Stimulated activated CD4-positive, alpha-beta T cell treated with anti-CD3 and anti-CD28 coated beads, Interleukin-4, amount 100 ng/mL, for 48 hours (primary cell): ENCODE measurements at regions not wholly inside any gene's neighbourhood (a gene's known extent, or its start where the extent isn't known, plus 50 kb on each side); places are given as distances from the start of the nearest gene placed in this dataset.

Source experiments
- DNase-seq, 2 donors: peaks; one replicate each; pipeline ENCODE4 v3.0.0-alpha.2; 2020; ENCODE audit warnings: low read depth in 2 of 2

DNA sequence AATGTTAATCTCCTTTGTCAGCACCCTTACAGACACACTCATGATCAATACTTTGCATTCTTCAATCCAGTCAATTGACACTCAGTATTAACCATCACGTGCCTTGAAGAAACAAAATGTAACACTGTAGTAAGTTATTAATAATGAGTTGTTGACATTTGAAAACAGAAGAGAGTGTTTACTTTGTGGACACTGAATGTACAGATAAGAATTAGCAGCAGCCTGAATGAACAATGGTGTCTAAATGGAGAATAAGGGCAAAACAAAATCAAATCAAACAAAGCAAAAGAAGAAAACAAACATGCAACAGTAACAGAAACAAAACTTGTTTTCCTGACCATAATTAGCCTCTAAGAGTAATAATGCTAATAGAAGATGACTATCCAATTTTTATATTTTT is 1191.1 kb upstream of the MIR17HG start:
- no peak for DNase-seq

DNA sequence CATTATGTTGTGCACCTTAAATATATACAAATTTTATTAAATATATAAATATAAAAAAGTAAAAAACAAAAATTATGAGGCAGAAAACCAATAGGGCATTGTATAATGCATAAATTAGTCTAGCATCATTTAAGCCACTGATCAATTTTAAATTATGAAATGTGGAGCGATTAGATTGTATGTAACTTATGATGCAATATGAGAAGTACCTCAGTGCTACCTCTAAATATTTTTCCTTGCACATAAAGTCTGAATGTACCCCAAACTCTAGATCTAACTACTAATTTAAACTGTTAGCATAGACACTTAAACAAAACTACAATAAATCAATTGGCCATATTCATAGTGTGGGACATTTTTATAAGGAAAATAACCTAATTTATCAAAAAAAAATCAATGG is 1178.5 kb upstream of the MIR17HG start:
- DNase-seq = no peak

DNA sequence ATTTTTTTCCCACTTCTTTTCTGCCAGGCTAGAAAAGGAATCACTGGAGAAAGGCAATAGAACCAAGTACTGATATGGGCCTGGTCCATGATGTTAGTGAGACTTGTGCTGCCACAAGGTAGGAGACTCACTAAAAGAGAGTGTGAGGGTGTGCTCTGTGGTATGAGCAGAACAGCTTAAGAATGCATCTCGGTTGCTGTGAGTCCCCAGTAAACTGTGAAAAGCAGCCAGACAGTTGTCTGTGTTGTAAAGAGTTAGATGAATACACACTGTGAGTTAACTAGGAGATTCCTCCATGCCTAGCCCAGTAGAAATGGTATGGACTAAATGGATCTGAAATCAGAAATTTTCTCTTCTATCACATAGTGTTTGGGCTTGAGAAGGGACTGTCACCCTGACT is 1177.3 kb upstream of the MIR17HG start:
- no peak for DNase-seq

DNA sequence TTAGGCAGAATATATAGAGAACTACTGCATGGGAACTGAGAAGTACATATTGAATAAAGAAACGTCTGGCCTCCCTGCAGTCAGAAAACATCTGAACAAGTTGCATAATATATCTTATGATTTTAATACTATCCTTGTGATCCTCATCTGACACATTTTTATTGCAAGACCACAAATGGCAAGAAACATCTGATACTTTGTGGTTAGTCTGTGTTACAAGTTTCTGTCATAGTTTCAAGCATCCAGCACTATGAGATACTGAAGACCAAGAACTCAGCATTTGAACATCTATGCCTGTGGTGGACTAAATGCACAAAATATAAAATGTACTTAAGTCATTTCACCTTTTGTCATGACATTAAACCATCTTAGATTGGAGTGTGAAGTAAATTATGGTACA is 1175.8 kb upstream of the MIR17HG start:
- no peak for DNase-seq

DNA sequence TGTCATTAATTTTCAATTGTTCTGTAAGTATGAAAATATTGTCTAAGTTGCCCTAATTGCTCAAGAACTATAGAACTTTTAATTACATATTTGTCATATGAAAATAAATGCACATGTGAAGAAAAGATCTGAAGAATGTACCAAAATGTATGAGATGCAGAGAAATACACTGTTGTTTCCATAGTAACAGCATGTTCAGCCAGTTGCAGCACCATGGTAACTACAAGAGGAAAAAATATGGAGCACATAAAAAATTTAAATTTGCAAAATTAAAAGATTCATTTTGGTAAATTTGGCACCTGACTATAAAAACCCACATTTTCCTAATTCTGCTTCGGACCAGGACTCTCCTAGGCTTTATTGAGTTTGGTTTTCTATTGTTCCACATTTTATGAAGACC is 1170.0 kb upstream of the MIR17HG start:
- DNase-seq = no peak

DNA sequence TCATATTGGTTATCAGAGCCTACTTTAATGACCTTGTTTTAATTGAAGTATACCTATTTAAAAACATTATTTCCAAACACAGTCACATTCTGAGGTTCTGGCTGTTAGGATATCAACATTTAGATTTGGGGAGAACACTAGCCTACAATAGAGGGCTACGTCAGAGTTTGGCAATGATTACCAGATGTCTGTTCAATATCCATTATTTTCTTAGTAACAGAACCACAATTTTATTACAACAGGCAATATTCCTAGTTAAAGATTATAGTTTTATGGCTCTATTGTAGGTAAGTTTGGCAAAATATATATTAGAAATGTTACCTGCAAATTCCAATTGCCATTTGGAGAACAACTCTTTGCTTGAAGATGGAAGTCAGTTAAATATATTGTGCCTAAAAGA is 1163.1 kb upstream of the MIR17HG start:
- DNase-seq = no peak

DNA sequence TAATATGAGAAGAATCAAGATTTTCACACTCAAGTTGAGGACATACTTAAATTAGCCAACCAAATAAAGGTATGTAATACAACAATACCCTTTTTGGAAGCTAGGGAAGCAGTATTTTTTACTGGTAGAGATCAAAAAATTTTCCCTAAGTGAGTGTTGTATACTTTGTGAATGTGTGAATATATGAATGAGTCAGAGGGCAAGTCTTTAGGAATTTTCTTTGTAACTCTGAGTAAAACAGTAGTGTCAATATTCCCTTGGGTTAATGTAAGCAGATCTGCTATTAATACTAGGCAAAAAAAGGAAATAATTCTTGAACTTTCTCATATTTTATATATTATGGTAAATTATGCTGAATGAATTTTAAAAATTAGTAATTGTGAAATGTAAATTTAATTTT is 1161.8 kb upstream of the MIR17HG start:
- no peak for DNase-seq

DNA sequence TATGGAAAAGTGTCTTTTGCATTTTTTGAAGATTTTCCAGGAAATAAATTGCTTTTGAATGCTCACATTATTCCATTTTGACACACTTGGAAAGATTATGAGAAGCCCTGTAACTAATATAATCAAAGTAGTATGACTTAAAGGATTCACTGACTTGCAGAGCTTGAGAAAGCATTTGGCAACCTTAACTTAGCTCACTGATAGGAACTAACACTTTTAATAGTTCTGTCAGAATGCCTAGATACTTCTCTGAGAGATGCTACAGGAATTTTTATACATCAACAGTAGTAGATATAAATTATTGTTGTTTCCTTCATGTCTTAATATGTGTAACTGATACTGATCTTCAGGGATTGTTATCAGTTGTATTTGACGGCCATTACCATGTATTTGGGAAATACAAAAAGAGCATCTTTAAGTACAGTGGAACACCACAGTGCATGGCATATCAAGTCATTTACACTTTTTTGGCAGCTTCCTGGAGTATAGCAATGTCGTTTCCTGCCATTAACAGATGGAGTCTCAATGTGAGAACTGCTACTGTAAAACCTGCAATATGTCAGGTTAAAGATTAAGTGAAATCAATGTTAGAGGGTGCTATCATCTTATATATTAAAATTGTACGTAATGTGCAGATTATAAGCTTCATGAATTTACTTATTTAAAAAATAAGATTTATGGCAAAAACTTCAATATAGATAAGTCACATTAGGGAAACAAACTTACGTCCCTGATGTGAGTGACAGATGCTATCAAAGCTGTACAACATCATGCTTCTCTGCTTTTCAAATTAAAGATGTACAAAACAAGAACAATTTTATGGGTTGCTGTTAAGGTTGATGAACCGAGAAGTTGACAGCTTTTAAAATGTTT is 1159.8 kb upstream of the MIR17HG start:
- no peak for DNase-seq

DNA sequence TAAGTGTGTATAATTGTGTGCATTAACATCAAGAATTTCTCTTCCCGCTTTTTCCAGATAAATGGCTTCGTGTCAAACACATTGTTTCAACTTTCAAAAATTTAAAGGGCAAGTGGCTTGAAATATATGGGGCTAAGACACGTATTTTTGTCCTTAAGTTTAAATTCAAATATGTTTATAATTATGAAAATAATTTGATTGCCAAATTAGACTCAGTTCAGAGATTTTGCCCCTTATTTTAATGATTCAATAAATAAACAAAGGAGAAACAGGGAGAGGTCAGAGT is 1159.2 kb upstream of the MIR17HG start:
- no peak for DNase-seq

DNA sequence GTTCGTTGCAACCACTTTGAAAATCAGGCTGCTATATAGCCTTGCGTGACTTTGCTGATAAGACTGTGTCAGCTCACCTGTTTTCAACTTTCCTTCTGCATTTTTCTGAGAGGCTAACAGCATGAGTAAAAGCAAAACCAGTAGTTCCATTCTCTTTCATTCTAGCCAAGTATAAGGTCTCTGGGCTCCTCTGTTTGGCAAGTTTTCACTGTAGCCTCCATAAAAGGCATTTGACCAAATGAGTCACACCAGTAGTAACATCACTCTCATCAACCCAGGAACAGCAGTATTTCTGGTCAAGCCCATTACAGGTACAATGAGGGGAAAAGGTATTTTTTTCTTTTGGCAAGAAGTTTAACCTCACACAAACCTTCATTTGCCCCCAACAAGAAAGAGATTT is 1149.8 kb upstream of the MIR17HG start:
- DNase-seq = no peak

DNA sequence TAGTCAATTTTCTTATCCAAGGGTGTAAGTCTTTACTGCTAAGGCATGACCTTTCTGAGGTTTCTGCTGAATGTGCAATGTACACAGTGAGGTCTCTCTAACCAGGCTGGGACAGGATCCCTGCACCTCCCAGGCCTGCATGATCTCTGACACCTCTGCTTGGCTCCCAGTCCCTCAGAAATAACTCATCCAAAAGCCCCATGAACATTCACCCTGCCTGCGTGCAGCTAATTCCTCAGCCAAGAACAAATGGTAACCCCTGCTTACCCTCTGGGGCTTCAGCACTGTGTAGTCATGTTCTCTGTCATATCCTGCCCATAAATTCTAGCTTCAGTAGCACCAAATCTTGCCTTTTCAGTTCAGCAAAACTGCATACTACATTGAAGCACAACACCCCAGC is 1146.3 kb upstream of the MIR17HG start:
- no peak for DNase-seq

DNA sequence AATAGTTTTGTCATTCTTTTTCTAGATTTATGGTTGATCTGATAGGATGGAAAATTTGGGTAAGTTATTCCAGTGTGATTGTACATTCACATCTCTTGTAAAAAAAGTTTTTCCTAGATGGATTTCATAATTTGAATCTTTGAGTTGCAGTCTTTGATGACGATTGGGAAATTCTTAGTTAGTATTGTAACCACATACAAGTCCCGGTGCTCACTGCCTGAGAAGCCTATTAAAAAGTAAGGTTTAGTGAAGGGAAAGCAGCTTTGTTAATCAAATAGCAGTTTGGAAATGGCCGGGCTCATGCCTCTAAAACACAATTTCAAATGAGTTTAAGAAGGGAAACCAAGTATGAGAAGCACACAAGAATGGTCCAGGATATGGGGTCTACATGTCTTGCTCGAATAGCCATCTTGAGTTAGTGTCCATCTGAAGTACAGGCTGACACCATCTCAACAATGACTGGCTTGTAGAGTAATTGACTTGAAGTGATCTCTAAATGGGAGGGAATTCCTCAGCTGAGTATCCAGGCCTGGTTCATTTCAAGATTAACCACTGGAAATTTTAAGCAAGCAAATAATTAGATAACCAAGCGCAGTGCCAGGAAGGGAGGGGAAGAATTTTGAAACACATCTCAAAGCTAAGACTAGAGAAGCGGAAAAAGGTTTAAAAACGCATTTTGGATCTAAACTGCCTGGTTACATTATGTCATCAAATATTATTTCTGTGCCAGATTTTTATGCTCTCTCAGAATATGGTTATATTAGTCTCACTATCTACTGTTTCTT is 1145.6 kb upstream of the MIR17HG start:
- DNase-seq = no peak

DNA sequence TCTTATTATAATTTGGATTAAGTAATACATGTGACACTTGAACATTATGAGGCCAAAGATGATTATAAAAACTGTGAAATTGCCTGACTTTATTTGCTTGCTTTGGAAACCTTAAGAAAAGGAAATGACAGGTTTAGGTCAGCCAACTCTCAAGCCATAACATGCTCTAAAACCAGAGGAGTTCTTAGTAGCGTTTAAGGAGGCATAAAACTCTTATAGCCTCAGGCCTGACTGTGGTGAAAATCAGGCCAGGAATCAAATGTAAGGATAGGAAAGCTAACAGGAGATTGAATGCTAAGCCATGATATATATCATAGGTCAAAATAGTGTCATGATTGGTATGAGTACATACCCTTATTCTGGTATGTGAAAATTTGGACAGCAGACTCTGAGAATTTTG is 1142.4 kb upstream of the MIR17HG start:
- no peak for DNase-seq

DNA sequence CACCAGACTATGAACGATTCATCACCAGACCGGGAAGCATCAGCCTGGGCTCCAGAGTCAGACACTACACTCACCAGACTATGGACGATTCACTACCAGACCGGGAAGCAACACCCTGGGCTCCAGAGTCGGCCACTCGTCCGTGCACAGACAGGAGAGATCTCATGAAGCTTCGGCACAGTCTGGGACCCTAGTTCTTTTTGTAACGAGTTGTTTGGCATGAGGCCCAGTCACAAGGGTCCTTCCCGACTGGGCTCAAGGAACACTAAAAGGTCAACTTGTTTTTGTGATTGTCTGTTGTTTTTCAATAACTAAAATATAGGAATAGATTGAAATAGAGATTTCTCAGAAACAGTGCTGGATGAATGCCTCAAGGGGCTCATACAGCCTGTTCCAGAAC is 1141.6 kb upstream of the MIR17HG start:
- DNase-seq = no peak

DNA sequence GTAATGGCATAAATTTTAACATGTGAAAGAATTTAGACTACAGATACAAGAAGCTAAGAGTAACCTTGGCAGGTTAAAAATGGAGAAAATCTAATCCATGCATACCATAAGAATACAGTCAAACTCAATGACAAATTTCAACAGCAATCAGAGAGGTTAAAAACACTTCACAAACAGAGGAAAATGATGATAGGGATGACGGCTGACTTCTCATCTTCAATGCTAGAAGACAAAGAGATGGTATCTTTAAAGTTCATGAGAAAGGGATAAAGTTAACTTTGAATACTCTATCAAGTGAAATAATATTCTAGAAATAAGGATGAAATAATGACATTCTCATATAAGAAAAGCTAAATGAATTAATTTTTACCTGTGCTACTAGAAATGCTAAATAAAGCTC is 1130.2 kb upstream of the MIR17HG start:
- no peak for DNase-seq

DNA sequence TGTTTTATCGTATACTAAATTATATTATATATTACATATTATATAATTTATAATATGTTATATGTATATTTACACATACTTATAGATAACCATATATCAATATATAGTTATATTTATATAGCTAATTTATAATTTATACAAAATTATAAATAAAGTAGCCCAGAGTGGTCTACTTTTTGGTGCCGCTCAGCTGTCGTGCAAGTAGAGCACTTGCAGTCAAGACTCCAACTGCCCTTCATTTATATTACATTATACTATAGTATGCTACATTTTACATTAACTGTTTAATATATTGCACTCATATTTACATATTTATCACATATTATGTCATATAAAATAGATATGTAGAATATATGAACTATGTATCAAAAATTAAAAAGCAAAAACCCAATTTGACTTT is 1124.7 kb upstream of the MIR17HG start:
- DNase-seq = no peak

DNA sequence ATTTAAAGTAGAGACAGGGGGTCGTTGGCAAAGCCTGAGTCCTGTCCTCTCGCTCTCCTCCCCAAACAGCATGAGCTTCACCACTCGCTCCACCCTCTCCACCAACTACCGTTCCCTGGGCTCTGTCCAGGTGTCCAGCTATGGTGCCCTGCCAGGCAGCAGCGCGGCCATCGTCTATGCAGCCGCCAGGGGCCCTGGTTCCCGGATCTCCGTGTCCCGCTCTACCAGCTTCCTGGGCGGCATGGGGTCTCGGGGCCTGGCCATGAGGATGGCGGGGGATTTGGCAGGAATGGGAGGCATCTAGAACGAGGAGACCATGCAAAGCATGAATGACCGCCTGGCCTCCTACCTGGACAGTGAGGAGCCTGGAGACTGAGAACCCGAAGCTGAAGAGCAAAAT is 1117.2 kb upstream of the MIR17HG start:
- no peak for DNase-seq

DNA sequence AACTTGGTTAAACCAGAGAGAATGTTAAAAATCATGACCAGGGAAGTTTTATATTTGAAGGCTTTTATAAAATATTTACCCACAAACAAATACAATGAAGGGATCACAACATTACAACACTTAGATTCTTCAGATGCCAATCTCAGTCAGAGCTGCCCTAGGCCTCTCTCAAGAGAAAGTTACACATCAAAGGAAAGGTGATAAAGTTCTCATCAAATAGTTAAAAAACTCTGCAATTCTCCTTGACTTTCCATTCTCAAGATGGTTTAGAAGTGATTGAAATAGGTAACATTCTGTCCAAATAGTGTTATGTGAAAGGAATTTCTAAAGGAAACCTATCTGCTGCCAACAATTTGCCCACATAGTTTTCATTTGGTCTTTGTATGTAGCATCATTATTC is 1115.2 kb upstream of the MIR17HG start:
- DNase-seq = no peak

DNA sequence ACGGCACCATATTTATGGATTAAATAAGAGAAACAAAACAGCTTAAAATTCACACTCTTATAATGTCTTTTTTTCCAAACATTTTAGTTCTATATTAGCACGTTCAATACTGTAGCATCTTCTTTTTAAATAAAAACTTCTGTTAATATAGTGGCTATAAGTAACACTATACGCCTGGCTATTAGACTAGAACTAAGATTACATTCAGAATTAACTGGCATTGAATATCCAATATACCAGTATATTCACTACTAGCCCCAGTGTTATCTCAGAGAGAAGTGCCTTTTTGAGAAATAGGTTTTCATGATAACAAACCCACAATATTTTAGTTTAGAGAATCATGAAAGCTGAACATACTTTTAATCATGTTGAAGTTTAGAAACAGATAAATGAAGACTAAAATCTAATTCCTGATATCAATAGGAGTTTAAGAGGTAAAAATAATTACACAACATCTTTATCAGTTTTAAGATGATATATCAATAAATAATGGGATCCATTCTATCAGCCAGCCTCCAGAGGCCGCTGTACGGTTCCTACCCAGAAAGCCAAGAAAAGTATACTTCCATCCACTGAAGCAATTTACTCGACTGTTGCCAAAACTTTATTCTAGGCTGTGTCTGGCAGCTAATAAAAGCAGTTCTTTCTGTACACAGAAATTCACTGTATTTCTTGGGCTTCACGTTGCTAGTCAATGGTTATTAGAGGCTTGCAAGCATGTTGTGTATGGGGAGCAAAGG is 1113.4 kb upstream of the MIR17HG start:
- no peak for DNase-seq

DNA sequence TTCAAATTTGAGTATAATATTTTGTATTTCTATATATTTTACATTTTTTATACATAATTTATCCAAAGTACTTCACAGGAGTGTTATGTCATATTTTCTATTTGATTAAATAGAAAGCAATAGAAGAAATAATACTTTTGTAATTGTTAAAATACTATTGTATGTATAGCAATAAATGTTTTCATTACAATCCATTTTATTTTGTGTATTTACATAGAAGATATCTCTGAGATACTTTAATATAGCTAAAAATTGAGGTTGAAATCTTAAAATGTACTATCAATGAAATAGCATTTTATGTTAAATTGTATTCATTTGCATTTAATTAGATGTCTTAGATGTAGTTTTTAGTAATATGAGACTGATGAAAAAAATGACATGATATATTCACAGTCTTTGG is 1109.6 kb upstream of the MIR17HG start:
- no peak for DNase-seq

DNA sequence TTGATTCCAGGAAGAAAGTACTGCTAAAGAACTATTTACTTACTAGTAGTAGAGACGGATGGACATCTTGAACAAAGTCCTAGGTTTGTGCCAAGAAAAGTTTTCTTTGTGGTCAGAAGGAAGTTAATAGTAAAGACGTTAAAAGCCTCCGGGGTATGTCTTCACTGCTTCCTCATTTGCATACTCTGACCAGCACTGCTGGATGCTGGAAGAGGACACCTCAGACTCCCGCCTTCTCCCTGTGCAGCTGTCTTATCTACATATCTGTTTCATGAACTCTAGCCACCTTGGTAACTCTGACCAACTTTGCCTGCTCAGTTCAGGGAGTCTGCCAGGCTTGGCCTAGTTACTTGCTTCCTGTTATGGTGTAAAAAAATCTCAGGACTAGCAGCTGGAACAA is 1109.1 kb upstream of the MIR17HG start:
- no peak for DNase-seq

DNA sequence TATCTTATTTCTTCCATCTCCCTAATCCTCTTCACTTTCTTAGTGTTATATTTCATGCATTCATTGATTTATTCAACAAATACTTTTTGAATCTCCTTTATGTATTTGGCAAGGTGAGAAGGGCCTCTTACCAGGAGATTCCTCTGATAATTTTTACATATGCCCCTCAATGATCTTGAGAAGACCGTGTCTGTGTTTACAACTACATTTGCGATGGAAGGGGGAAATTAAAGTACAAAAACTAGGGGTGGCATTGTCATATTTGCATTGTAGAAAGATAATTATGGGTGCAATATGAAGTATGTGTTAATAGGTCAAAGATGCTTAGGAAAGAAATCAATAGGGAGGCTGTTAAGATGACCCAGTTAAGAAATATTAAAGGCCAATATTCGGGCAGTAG is 1108.4 kb upstream of the MIR17HG start:
- DNase-seq = no peak

DNA sequence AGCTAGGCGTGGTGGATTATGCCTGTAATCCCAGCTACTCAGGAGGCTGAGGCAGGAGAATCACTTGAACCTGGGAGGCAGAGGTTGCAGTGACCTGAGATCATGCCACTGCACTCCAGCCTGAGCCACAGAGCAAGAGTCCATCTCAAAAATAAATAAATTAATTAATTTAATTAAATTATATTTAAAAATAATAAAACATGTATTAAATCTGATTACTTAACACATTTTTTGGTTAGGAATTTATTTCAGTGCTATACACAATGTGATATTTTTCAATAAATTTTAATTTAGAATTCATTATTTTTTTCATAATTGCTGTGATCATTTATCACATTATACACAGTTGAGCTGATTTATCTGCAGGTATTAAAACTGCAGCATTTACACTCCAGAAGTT is 1101.5 kb upstream of the MIR17HG start:
- DNase-seq = no peak
